ENCODE measurements at regions not wholly inside any gene's neighbourhood (a gene's known extent, or its start where the extent isn't known, plus 50 kb on each side); places are given as distances from the start of the nearest gene placed in this dataset.
"Not testable (repeated sequence)": the region's sequence is repeated elsewhere in the genome, so short reads cannot be mapped to it uniquely, and the experiment has no call there.

GRCh38 chr7:20839196-20839735, 52.6 kb upstream of the SP8 start:
- no peak for DNase-seq

- no peak for DNase-seq
Measured at GRCh38 chr7:20839987-20840386, 53.3 kb upstream of the SP8 start.

- DNase-seq, result no peak
Measured at GRCh38 chr7:20846791-20847190, 60.1 kb upstream of the SP8 start.

- DNase-seq, result no peak
Measured at GRCh38 chr7:20858951-20859350, 72.3 kb upstream of the SP8 start.

- no peak for DNase-seq
Measured at GRCh38 chr7:20861468-20861867, 74.8 kb upstream of the SP8 start.

GRCh38 chr7:20862554-20862953, 75.9 kb upstream of the SP8 start:
- DNase-seq, result no peak

- no peak for DNase-seq
Measured at GRCh38 chr7:20864221-20864620, 77.5 kb upstream of the SP8 start.

- no peak for DNase-seq
Measured at GRCh38 chr7:20865684-20866083, 79.0 kb upstream of the SP8 start.

GRCh38 chr7:20870977-20871376, 84.3 kb upstream of the SP8 start:
- DNase-seq, result no peak

GRCh38 chr7:20892776-20893175, 106.1 kb upstream of the SP8 start:
- no peak for DNase-seq

GRCh38 chr7:20894806-20895205, 108.1 kb upstream of the SP8 start:
- no peak for DNase-seq

- DNase-seq, result no peak
Measured at GRCh38 chr7:20895563-20895962, 108.9 kb upstream of the SP8 start.

- no peak for DNase-seq
Measured at GRCh38 chr7:20896996-20897395, 110.3 kb upstream of the SP8 start.

GRCh38 chr7:20906801-20907453, 120.2 kb upstream of the SP8 start:
- DNase-seq, result no peak

- no peak for DNase-seq
Measured at GRCh38 chr7:20911081-20911480, 124.4 kb upstream of the SP8 start.

- no peak for DNase-seq
Measured at GRCh38 chr7:20913853-20914252, 127.2 kb upstream of the SP8 start.

GRCh38 chr7:20916311-20916710, 129.6 kb upstream of the SP8 start:
- DNase-seq, result no peak

GRCh38 chr7:20917603-20918002, 130.9 kb upstream of the SP8 start:
- no peak for DNase-seq

- DNase-seq, result no peak
Measured at GRCh38 chr7:20918156-20918555, 131.5 kb upstream of the SP8 start.

GRCh38 chr7:20927178-20927577, 140.5 kb upstream of the SP8 start:
- DNase-seq, result not testable (repeated sequence)

GRCh38 chr7:20927976-20928375, 141.3 kb upstream of the SP8 start:
- DNase-seq, result no peak

- no peak for DNase-seq
Measured at GRCh38 chr7:20929199-20929598, 142.5 kb upstream of the SP8 start.

- DNase-seq, result no peak
Measured at GRCh38 chr7:20931739-20932138, 145.1 kb upstream of the SP8 start.

- DNase-seq, result no peak
Measured at GRCh38 chr7:20932785-20933527, 146.3 kb upstream of the SP8 start.

- DNase-seq, result no peak
Measured at GRCh38 chr7:20945451-20945850, 158.8 kb upstream of the SP8 start.

Measured in fibroblast of skin of right quadriceps (primary cell).